ENCODE measurements at regions not wholly inside any gene's neighbourhood (a gene's known extent, or its start where the extent isn't known, plus 50 kb on each side); places are given as distances from the start of the nearest gene placed in this dataset.

GRCh38 chr19:28703400-28703956 is 509.5 kb downstream of the UQCRFS1 start:
- TF ChIP-seq, protein P1, sequence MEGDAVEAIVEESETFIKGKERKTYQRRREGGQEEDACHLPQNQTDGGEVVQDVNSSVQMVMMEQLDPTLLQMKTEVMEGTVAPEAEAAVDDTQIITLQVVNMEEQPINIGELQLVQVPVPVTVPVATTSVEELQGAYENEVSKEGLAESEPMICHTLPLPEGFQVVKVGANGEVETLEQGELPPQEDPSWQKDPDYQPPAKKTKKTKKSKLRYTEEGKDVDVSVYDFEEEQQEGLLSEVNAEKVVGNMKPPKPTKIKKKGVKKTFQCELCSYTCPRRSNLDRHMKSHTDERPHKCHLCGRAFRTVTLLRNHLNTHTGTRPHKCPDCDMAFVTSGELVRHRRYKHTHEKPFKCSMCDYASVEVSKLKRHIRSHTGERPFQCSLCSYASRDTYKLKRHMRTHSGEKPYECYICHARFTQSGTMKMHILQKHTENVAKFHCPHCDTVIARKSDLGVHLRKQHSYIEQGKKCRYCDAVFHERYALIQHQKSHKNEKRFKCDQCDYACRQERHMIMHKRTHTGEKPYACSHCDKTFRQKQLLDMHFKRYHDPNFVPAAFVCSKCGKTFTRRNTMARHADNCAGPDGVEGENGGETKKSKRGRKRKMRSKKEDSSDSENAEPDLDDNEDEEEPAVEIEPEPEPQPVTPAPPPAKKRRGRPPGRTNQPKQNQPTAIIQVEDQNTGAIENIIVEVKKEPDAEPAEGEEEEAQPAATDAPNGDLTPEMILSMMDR (IDR thresholded peaks at IDR 0.05): no peak
- TF ChIP-seq POLR2AphosphoS5 (IDR thresholded peaks at IDR 0.05; ENCODE audit: insufficient read depth in 1 of 2, low read depth in 1 of 2): no peak
- no peak for TF ChIP-seq POLR2A (IDR thresholded peaks at IDR 0.05)

Data from vagina (tissue), 2 donors.